GM23338 (cell line): ENCODE measurements at regions not wholly inside any gene's neighbourhood (a gene's known extent, or its start where the extent isn't known, plus 50 kb on each side); places are given as distances from the start of the nearest gene placed in this dataset.

Experiments used
- ATAC-seq: fragments of 200-7000 bp; cut with Tn5 transposase; 3 replicates; pipeline ENCODE4 v1.9.1; 2020
- DNase-seq: peaks from one replicate; pipeline ENCODE4 v3.0.0-alpha.2; 2015; ENCODE audit warnings: low spot score
- H2AFZ ChIP-seq: fragments of 200-600 bp; sonication (generic); 2 replicates; pipeline ENCODE4 v1.8.0; 2016; ENCODE audit warnings: antibody characterized with exemption, mild to moderate bottlenecking, moderate library complexity
- H3F3A ChIP-seq: fragments of 200-600 bp; sonication (generic); replicated peaks from 2 replicates; pipeline ENCODE4 v1.8.0; 2017; ENCODE audit warnings: antibody characterized with exemption, mixed run types, low read depth
- H3K27ac ChIP-seq: fragments of 200-600 bp; sonication (generic); 2 replicates; pipeline ENCODE4 v1.6.1; 2016; ENCODE audit warnings: low read depth
- H3K27me3 ChIP-seq: fragments of 200-600 bp; sonication (generic); 2 replicates; pipeline ENCODE4 v1.8.0; 2016; ENCODE audit warnings: mild to moderate bottlenecking, mixed run types, moderate library complexity; ENCODE audit not compliant: insufficient read depth
- H3K36me3 ChIP-seq: fragments of 200-600 bp; sonication (generic); 2 replicates; pipeline ENCODE4 v1.8.0; 2016; ENCODE audit warnings: mild to moderate bottlenecking; ENCODE audit not compliant: insufficient read depth
- H3K4me1 ChIP-seq: fragments of 200-600 bp; sonication (generic); 2 replicates; pipeline ENCODE4 v1.8.0; 2016; ENCODE audit warnings: mild to moderate bottlenecking, moderate library complexity; ENCODE audit not compliant: insufficient read depth
- H3K4me2 ChIP-seq: fragments of 200-600 bp; sonication (generic); 2 replicates; pipeline ENCODE4 v1.7.1; 2017; ENCODE audit warnings: mixed run types
- H3K4me3 ChIP-seq: fragments of 200-600 bp; sonication (generic); 2 replicates; pipeline ENCODE4 v1.6.1; 2016; ENCODE audit warnings: mixed run types
- H3K79me2 ChIP-seq: fragments of 200-600 bp; sonication (generic); replicated peaks from 2 replicates; pipeline ENCODE4 v1.8.0; 2017; ENCODE audit warnings: mild to moderate bottlenecking; ENCODE audit not compliant: insufficient read depth
- H3K9me2 ChIP-seq: fragments of 200-600 bp; sonication (generic); 2 replicates; pipeline ENCODE4 v1.8.0; 2017; ENCODE audit not compliant: insufficient read depth
- H4K20me1 ChIP-seq: fragments of 200-600 bp; sonication (generic); replicated peaks from 2 replicates; pipeline ENCODE4 v1.8.0; 2017; ENCODE audit warnings: mild to moderate bottlenecking; ENCODE audit not compliant: insufficient read depth
- H3K27ac Mint-ChIP-seq: 2 replicates; pipeline ENCODE4 v1.8.0; 2020; ENCODE audit warnings: inconsistent platforms, mild to moderate bottlenecking, moderate library complexity, mixed read lengths
- H3K27me3 Mint-ChIP-seq: 3 replicates; pipeline ENCODE4 v1.8.0; 2022; ENCODE audit warnings: low read depth, mild to moderate bottlenecking, moderate library complexity, mixed read lengths, inconsistent platforms; ENCODE audit not compliant: insufficient read depth, poor library complexity
- H3K36me3 Mint-ChIP-seq: 3 replicates; pipeline ENCODE4 v1.8.0; 2021; ENCODE audit warnings: low read depth, mild to moderate bottlenecking, inconsistent platforms, moderate library complexity, mixed read lengths
- H3K4me1 Mint-ChIP-seq: 3 replicates; pipeline ENCODE4 v1.8.0; 2020; ENCODE audit warnings: mild to moderate bottlenecking, inconsistent platforms, mixed read lengths
- H3K4me3 Mint-ChIP-seq: 3 replicates; pipeline ENCODE4 v1.8.0; 2021; ENCODE audit warnings: moderate library complexity, mild to moderate bottlenecking, inconsistent platforms, mixed read lengths
- H3K9me3 Mint-ChIP-seq: 3 replicates; pipeline ENCODE4 v1.8.0; 2020; ENCODE audit warnings: moderate library complexity, mild to moderate bottlenecking, inconsistent platforms, mixed read lengths
- CREB1 ChIP-seq: fragments of 250-450 bp; sonication (Bioruptor Pico); IDR thresholded peaks from 2 replicates; pipeline ENCODE4 v1.5.0; 2020; ENCODE audit warnings: low read depth, mild to moderate bottlenecking, moderate library complexity
- EZH2 ChIP-seq: fragments of 200-600 bp; sonication (generic); IDR thresholded peaks from one replicate; pipeline ENCODE4 v1.8.0; 2017; ENCODE audit warnings: antibody characterized with exemption, mild to moderate bottlenecking, low read depth; ENCODE audit not compliant: unreplicated experiment
- EZH2phosphoT487 ChIP-seq: fragments of 200-600 bp; sonication (generic); IDR thresholded peaks from one replicate; pipeline ENCODE4 v1.8.1; 2018; ENCODE audit warnings: antibody characterized with exemption; ENCODE audit not compliant: unreplicated experiment
- NANOG ChIP-seq: IDR thresholded peaks from 2 replicates; pipeline ENCODE4 v1.6.1; 2016; ENCODE audit warnings: antibody characterized with exemption, borderline replicate concordance
- POLR2AphosphoS5 ChIP-seq: IDR thresholded peaks from 2 replicates; pipeline ENCODE4 v1.6.1; 2016; ENCODE audit warnings: antibody characterized with exemption, low read depth
- STAT1 ChIP-seq: IDR thresholded peaks from one replicate; pipeline ENCODE4 v1.6.1; 2016; ENCODE audit warnings: antibody characterized with exemption; ENCODE audit not compliant: unreplicated experiment
- ZNF114 ChIP-seq: fragments of 250-450 bp; sonication (Bioruptor Pico); IDR thresholded peaks from 2 replicates; pipeline ENCODE4 v1.5.0; 2020; ENCODE audit warnings: mild to moderate bottlenecking, moderate library complexity
- ZNF331 ChIP-seq: fragments of 250-450 bp; sonication (Bioruptor Pico); IDR thresholded peaks from 2 replicates; pipeline ENCODE4 v1.5.0; 2020; ENCODE audit warnings: low read depth, mild to moderate bottlenecking, moderate library complexity
- TF ChIP-seq, protein P1 (sequence below): IDR thresholded peaks from 2 replicates; pipeline ENCODE4 v1.6.1; 2016; ENCODE audit warnings: antibody characterized with exemption
- TF ChIP-seq, protein P2 (sequence below): IDR thresholded peaks from one replicate; pipeline ENCODE4 v1.6.1; 2018; ENCODE audit warnings: antibody characterized with exemption; ENCODE audit not compliant: unreplicated experiment

DNA sequence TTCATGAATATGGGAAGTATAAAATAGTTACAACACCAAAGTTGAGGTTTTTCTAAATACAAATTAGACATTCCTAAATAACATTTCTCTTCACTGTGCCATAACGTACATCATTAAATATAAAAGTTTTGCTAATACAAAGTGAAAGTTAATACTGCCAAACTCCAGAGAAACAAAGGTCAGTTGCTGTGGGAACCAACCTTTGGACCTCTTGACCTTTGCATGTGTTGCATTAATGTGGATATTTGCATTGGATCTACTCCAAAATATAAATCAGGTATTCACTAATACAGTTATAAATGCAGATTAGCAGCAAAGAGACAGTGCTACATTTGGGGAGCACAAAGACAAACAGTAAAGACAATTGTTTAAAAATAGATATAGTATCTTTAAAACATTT, 366.0 kb upstream of the USP15 start (continued):
- TF ChIP-seq STAT1 (no peak), ZNF114 (no peak), POLR2AphosphoS5 (no peak), EZH2phosphoT487 (no peak)

DNA sequence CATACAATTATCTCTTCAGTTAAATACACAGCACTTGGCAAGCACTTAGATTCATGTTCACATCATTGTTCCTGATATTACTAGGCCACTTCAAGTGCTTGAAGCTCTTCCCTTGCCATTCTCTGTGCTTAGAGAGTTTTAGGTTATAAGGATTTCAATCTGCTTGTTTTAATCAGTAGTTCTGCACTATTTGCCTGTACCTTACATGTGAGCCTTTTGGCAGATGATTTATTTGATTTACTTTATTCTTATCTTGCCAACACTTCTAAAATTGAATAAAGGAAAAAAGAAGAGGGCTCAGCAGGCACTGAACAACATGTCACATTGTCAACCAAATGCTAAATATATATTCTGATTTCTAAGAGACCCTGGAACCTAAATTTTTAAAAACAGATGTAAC, 363.8 kb upstream of the USP15 start:
- Mint-ChIP-seq H3K27ac (no peak overlapping the region), H3K4me3 (no peak overlapping the region), H3K9me3 (peaks cover 28% of the 10 kb centered on the region), H3K4me1 (no peaks in the 10 kb centered on the region), H3K36me3 (peaks cover 18% of the 10 kb centered on the region), H3K27me3 (no peaks in the 10 kb centered on the region)
- Histone ChIP-seq H3K4me1 (no peaks in the 10 kb centered on the region), H3K36me3 (no peaks in the 10 kb centered on the region; the same call in 1 of the 2 replicates), H3K4me2 (no peak overlapping the region), H2AFZ (no peak overlapping the region), H3K4me3 (no peak overlapping the region), H3K79me2 (no peaks in the 10 kb centered on the region), H3K27me3 (no peaks in the 10 kb centered on the region), H4K20me1 (no peaks in the 10 kb centered on the region), H3K27ac (no peak overlapping the region), H3K9me2 (0 out of 2 replicates have a peak, but pooled peaks cover 5% of the 10 kb centered on the region), H3F3A (no peaks in the 10 kb centered on the region)
- TF ChIP-seq STAT1: no peak
- TF ChIP-seq NANOG: no peak
- ATAC-seq (no peak), DNase-seq (no peak)

DNA sequence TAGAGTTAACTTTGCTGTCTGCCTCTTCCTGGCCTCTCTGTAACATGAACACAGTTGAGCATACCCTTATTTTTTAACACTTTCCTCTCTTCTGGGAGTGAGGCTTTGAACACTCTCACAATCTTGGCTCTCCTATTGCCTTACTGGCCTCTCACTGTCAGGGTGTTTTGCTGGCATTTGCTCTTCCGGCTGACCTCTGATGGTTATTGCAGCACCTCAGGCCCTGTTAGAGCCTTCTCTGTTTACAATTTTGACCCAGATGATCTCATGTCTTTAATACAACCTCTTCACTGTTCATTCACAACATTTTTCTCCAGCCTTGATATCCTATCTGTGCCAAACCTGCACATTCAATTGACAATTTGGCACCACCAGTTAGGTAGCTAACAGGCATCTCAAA, 357.8 kb upstream of the USP15 start:
- ATAC-seq (no peak), DNase-seq (no peak)
- Histone ChIP-seq H3K9me2 (no peaks in the 10 kb centered on the region), H3K36me3 (no peaks in the 10 kb centered on the region; the same call in 1 of the 2 replicates), H3F3A (no peaks in the 10 kb centered on the region), H2AFZ (no peak overlapping the region), H3K27me3 (no peaks in the 10 kb centered on the region), H3K27ac (no peak overlapping the region), H3K4me3 (no peak overlapping the region), H3K79me2 (no peaks in the 10 kb centered on the region), H4K20me1 (no peaks in the 10 kb centered on the region), H3K4me2 (no peak overlapping the region), H3K4me1 (no peaks in the 10 kb centered on the region)
- Mint-ChIP-seq H3K36me3 (peaks cover 20% of the 10 kb centered on the region), H3K27ac (no peak overlapping the region), H3K9me3 (peaks cover 28% of the 10 kb centered on the region), H3K4me3 (no peak overlapping the region), H3K27me3 (peaks cover 1% of the 10 kb centered on the region), H3K4me1 (no peaks in the 10 kb centered on the region)
- TF ChIP-seq, protein P1, sequence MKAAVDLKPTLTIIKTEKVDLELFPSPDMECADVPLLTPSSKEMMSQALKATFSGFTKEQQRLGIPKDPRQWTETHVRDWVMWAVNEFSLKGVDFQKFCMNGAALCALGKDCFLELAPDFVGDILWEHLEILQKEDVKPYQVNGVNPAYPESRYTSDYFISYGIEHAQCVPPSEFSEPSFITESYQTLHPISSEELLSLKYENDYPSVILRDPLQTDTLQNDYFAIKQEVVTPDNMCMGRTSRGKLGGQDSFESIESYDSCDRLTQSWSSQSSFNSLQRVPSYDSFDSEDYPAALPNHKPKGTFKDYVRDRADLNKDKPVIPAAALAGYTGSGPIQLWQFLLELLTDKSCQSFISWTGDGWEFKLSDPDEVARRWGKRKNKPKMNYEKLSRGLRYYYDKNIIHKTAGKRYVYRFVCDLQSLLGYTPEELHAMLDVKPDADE: no peak
- TF ChIP-seq, protein P2, sequence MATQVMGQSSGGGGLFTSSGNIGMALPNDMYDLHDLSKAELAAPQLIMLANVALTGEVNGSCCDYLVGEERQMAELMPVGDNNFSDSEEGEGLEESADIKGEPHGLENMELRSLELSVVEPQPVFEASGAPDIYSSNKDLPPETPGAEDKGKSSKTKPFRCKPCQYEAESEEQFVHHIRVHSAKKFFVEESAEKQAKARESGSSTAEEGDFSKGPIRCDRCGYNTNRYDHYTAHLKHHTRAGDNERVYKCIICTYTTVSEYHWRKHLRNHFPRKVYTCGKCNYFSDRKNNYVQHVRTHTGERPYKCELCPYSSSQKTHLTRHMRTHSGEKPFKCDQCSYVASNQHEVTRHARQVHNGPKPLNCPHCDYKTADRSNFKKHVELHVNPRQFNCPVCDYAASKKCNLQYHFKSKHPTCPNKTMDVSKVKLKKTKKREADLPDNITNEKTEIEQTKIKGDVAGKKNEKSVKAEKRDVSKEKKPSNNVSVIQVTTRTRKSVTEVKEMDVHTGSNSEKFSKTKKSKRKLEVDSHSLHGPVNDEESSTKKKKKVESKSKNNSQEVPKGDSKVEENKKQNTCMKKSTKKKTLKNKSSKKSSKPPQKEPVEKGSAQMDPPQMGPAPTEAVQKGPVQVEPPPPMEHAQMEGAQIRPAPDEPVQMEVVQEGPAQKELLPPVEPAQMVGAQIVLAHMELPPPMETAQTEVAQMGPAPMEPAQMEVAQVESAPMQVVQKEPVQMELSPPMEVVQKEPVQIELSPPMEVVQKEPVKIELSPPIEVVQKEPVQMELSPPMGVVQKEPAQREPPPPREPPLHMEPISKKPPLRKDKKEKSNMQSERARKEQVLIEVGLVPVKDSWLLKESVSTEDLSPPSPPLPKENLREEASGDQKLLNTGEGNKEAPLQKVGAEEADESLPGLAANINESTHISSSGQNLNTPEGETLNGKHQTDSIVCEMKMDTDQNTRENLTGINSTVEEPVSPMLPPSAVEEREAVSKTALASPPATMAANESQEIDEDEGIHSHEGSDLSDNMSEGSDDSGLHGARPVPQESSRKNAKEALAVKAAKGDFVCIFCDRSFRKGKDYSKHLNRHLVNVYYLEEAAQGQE: no peak
- no peak for TF ChIP-seq EZH2
- no peak for TF ChIP-seq EZH2phosphoT487
- TF ChIP-seq CREB1 (CRISPR knock-in tag): no peak
- no peak for TF ChIP-seq ZNF331 (CRISPR knock-in tag)
